H9 (cell line): ENCODE measurements at regions not wholly inside any gene's neighbourhood (a gene's known extent, or its start where the extent isn't known, plus 50 kb on each side); places are given as distances from the start of the nearest gene placed in this dataset.

Source experiments
- DNase-seq: peaks from one replicate; pipeline ENCODE4 v3.0.0-alpha.2; 2017
- H2AFZ ChIP-seq: one replicate; pipeline ENCODE4 v1.6.1; 2013; ENCODE audit warnings: mild to moderate bottlenecking, low read length, control low read depth, moderate library complexity
- H2AK5ac ChIP-seq: 2 replicates; pipeline ENCODE4 v1.6.1; 2013; ENCODE audit warnings: low read length, control low read depth, mixed read lengths; ENCODE audit not compliant: insufficient read length
- H2BK120ac ChIP-seq: one replicate; pipeline ENCODE4 v1.6.1; 2013; ENCODE audit warnings: low read depth, mild to moderate bottlenecking, low read length, control low read depth, inconsistent platforms; ENCODE audit not compliant: poor library complexity, severe bottlenecking
- H2BK12ac ChIP-seq: 2 replicates; pipeline ENCODE4 v1.6.1; 2013; ENCODE audit warnings: low read length, control low read depth, mixed read lengths, low read depth; ENCODE audit not compliant: insufficient read length
- H2BK15ac ChIP-seq: 2 replicates; pipeline ENCODE4 v1.6.1; 2013; ENCODE audit warnings: low read depth, low read length, control low read depth
- H2BK20ac ChIP-seq: one replicate; pipeline ENCODE4 v1.6.1; 2013; ENCODE audit warnings: low read depth, mild to moderate bottlenecking, low read length, control low read depth, inconsistent platforms; ENCODE audit not compliant: poor library complexity, severe bottlenecking
- H2BK5ac ChIP-seq: 2 replicates; pipeline ENCODE4 v1.6.1; 2013; ENCODE audit warnings: low read length, control low read depth, mixed read lengths; ENCODE audit not compliant: insufficient read length
- H3K14ac ChIP-seq: 2 replicates; pipeline ENCODE4 v1.6.1; 2013; ENCODE audit warnings: low read length, control low read depth; ENCODE audit not compliant: insufficient read depth
- H3K18ac ChIP-seq: 2 replicates; pipeline ENCODE4 v1.6.1; 2013; ENCODE audit warnings: low read depth, mild to moderate bottlenecking, mixed read lengths, low read length, control low read depth; ENCODE audit not compliant: insufficient read length
- H3K23ac ChIP-seq: 2 replicates; pipeline ENCODE4 v1.6.1; 2013; ENCODE audit warnings: low read length, control low read depth, mixed read lengths, low read depth; ENCODE audit not compliant: insufficient read length
- H3K23me2 ChIP-seq: 2 replicates; pipeline ENCODE4 v1.6.1; 2013; ENCODE audit warnings: low read depth, mild to moderate bottlenecking, mixed read lengths, low read length, control low read depth; ENCODE audit not compliant: insufficient read length, poor library complexity, severe bottlenecking
- H3K27ac ChIP-seq: 2 replicates; pipeline ENCODE4 v1.5.1; 2013; ENCODE audit warnings: low read length, control low read depth, mixed read lengths, low read depth; ENCODE audit not compliant: insufficient read length
- H3K27me3 ChIP-seq: 2 replicates; pipeline ENCODE4 v1.6.1; 2013; ENCODE audit warnings: low read length, control low read depth, inconsistent platforms; ENCODE audit not compliant: insufficient read depth
- H3K4ac ChIP-seq: 2 replicates; pipeline ENCODE4 v1.6.1; 2013; ENCODE audit warnings: low read depth, mild to moderate bottlenecking, control low read depth, inconsistent platforms, low read length, moderate library complexity
- H3K4me1 ChIP-seq: 2 replicates; pipeline ENCODE4 v1.6.1; 2013; ENCODE audit warnings: low read length, control low read depth, inconsistent platforms; ENCODE audit not compliant: insufficient read depth
- H3K4me2 ChIP-seq: 2 replicates; pipeline ENCODE4 v1.6.1; 2013; ENCODE audit warnings: low read length, control low read depth, mixed read lengths; ENCODE audit not compliant: insufficient read length, insufficient read depth
- H3K56ac ChIP-seq: 2 replicates; pipeline ENCODE4 v1.6.1; 2013; ENCODE audit warnings: low read depth, mild to moderate bottlenecking, mixed read lengths, low read length, control low read depth; ENCODE audit not compliant: insufficient read length
- H3K79me1 ChIP-seq: 2 replicates; pipeline ENCODE4 v1.6.1; 2013; ENCODE audit warnings: low read depth, mild to moderate bottlenecking, moderate library complexity, low read length, control low read depth, inconsistent platforms; ENCODE audit not compliant: insufficient read depth, poor library complexity, severe bottlenecking
- H3K79me2 ChIP-seq: 2 replicates; pipeline ENCODE4 v1.6.1; 2013; ENCODE audit warnings: low read length, control low read depth, inconsistent platforms; ENCODE audit not compliant: insufficient read depth
- H3K9ac ChIP-seq: 2 replicates; pipeline ENCODE4 v1.6.1; 2013; ENCODE audit warnings: low read length, control low read depth, mixed read lengths; ENCODE audit not compliant: insufficient read length; ENCODE audit errors: extremely low read depth
- H3K9me3 ChIP-seq: one replicate; pipeline ENCODE4 v1.6.1; 2013; ENCODE audit warnings: low read depth, low read length, inconsistent platforms; ENCODE audit not compliant: control insufficient read depth
- H3T11ph ChIP-seq: one replicate; pipeline ENCODE4 v1.6.1; 2013; ENCODE audit warnings: mild to moderate bottlenecking, low read length, control low read depth, inconsistent platforms
- H4K20me1 ChIP-seq: one replicate; pipeline ENCODE4 v1.6.1; 2013; ENCODE audit not compliant: control insufficient read depth, insufficient read length, insufficient read depth
- H4K5ac ChIP-seq: 2 replicates; pipeline ENCODE4 v1.6.1; 2013; ENCODE audit warnings: low read depth, mild to moderate bottlenecking, mixed read lengths, low read length, control low read depth; ENCODE audit not compliant: insufficient read length
- H4K8ac ChIP-seq: replicated peaks from 2 replicates; pipeline ENCODE4 v1.6.1; 2013; ENCODE audit warnings: low read length, control low read depth, mixed read lengths, low read depth; ENCODE audit not compliant: insufficient read length
- H4K91ac ChIP-seq: 2 replicates; pipeline ENCODE4 v1.6.1; 2013; ENCODE audit warnings: low read depth, mild to moderate bottlenecking, moderate library complexity, mixed read lengths, low read length, control low read depth; ENCODE audit not compliant: insufficient read length
- H3K27ac Mint-ChIP-seq, 3 experiments: 2 replicates in 2 of 3; 3 replicates in 1 of 3; pipeline ENCODE4 v1.8.0; 2020 to 2021; ENCODE audit warnings: mixed read lengths in 3 of 3, mild to moderate bottlenecking in 1 of 3, moderate library complexity in 1 of 3
- H3K27me3 Mint-ChIP-seq: 2 replicates; pipeline ENCODE4 v1.8.0; 2021; ENCODE audit warnings: low read depth, mild to moderate bottlenecking, moderate library complexity, mixed read lengths
- H3K36me3 Mint-ChIP-seq, 3 experiments: 2 replicates in 2 of 3; 3 replicates in 1 of 3; pipeline ENCODE4 v1.8.0; 2020 to 2021; ENCODE audit warnings: low read depth in 3 of 3, mixed read lengths in 3 of 3; ENCODE audit not compliant: insufficient read depth in 1 of 3
- H3K4me1 Mint-ChIP-seq, 2 experiments: 2 replicates each; pipeline ENCODE4 v1.8.0; 2020; ENCODE audit warnings: mixed read lengths in 2 of 2
- H3K4me3 Mint-ChIP-seq, 2 experiments: 2 replicates in 1 of 2; 3 replicates in 1 of 2; pipeline ENCODE4 v1.8.0; 2020 to 2021; ENCODE audit warnings: mild to moderate bottlenecking in 2 of 2, mixed read lengths in 2 of 2, moderate library complexity in 1 of 2
- H3K9me3 Mint-ChIP-seq, 2 experiments: 2 replicates in 1 of 2; 3 replicates in 1 of 2; pipeline ENCODE4 v1.8.0; 2020; ENCODE audit warnings: mild to moderate bottlenecking in 2 of 2, mixed read lengths in 2 of 2, moderate library complexity in 1 of 2
- CTCF ChIP-seq: fragments of 200-600 bp; sonication (generic); conservative IDR thresholded peaks from 3 replicates; pipeline ENCODE4 v1.8.0; 2021; ENCODE audit warnings: antibody characterized with exemption, mild to moderate bottlenecking
- WGBS: extraction: QIAGEN DNeasy Blood & Tissue Kit; methylation state at CpG from one replicate; pipeline ENCODE4 v1.1.7; 2013; ENCODE audit warnings: missing lambda C conversion rate, low lambda C conversion rate, mixed read lengths; ENCODE audit not compliant: insufficient read length; ENCODE audit errors: extremely low coverage; 5-methylcytosine and 5-hydroxymethylcytosine counted together

GRCh38 chr5:2181149-2181548 is 298.4 kb upstream of the IRX4 start:
- H2BK15ac ChIP-seq = no peak overlapping the region
- no peak overlapping the region for H3K14ac ChIP-seq
- no peak for TF ChIP-seq CTCF
- no peak overlapping the region for H3T11ph ChIP-seq
- Mint-ChIP-seq H3K9me3 (no peaks in the 10 kb centered on the region), H3K4me1 (no peaks in the 10 kb centered on the region), H3K27me3 (no peaks in the 10 kb centered on the region), H3K27ac (no peak overlapping the region), H3K4me3 (no peak overlapping the region), H3K36me3 (no peaks in the 10 kb centered on the region)
- no peak overlapping the region for H3K27ac ChIP-seq
- H2BK20ac ChIP-seq = no peak overlapping the region
- H3K4me1 ChIP-seq = no peaks in the 10 kb centered on the region
- no peak overlapping the region for H3K9ac ChIP-seq
- H4K20me1 ChIP-seq = no peaks in the 10 kb centered on the region
- WGBS = no CpG with 5 or more reads among the region's 8 CpGs
- H3K27me3 ChIP-seq = no peaks in the 10 kb centered on the region
- H3K79me2 ChIP-seq = no peaks in the 10 kb centered on the region
- H3K23ac ChIP-seq = no peak overlapping the region
- H2AFZ ChIP-seq = no peak overlapping the region
- H3K18ac ChIP-seq = no peak overlapping the region
- no peaks in the 10 kb centered on the region for H3K79me1 ChIP-seq
- H2AK5ac ChIP-seq = no peak overlapping the region
- H2BK120ac ChIP-seq = no peak overlapping the region
- H2BK5ac ChIP-seq = no peak overlapping the region
- H3K4me2 ChIP-seq = no peak overlapping the region
- no peaks in the 10 kb centered on the region for H3K9me3 ChIP-seq
- H2BK12ac ChIP-seq = no peak overlapping the region
- H3K23me2 ChIP-seq = no peaks in the 10 kb centered on the region
- no peak overlapping the region for H4K91ac ChIP-seq
- H4K5ac ChIP-seq = no peak overlapping the region
- no peak overlapping the region for H3K4ac ChIP-seq
- no peak overlapping the region for H4K8ac ChIP-seq
- H3K56ac ChIP-seq = no peak overlapping the region
- DNase-seq = no peak
